ENCODE measurements at regions not wholly inside any gene's neighbourhood (a gene's known extent, or its start where the extent isn't known, plus 50 kb on each side); places are given as distances from the start of the nearest gene placed in this dataset.

DNA sequence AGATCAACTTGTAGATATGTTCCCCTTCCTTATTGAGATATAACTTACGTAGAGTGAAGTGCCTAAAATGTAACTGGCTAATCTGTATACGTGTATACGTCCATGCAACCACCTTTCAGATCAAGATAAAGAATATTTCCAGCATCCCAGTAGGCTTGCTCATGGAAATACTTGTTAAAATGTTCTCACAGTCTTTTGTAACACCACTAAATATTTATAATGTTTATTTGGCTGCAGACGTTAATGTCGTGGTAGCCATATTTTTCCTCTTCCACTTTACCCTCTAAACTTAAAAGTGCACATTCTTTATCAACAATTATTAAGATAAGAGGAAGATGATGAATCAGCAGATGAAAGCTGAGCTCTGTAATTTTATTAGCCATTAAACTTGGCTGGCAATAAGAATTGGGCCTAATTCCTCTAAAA, 447.4 kb downstream of the AEBP2 start:
- TF ChIP-seq POLR2A (IDR thresholded peaks at IDR 0.05), result no peak
- TF ChIP-seq, protein P1, sequence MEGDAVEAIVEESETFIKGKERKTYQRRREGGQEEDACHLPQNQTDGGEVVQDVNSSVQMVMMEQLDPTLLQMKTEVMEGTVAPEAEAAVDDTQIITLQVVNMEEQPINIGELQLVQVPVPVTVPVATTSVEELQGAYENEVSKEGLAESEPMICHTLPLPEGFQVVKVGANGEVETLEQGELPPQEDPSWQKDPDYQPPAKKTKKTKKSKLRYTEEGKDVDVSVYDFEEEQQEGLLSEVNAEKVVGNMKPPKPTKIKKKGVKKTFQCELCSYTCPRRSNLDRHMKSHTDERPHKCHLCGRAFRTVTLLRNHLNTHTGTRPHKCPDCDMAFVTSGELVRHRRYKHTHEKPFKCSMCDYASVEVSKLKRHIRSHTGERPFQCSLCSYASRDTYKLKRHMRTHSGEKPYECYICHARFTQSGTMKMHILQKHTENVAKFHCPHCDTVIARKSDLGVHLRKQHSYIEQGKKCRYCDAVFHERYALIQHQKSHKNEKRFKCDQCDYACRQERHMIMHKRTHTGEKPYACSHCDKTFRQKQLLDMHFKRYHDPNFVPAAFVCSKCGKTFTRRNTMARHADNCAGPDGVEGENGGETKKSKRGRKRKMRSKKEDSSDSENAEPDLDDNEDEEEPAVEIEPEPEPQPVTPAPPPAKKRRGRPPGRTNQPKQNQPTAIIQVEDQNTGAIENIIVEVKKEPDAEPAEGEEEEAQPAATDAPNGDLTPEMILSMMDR (IDR thresholded peaks at IDR 0.05), result no peak
